ENCODE measurements at regions not wholly inside any gene's neighbourhood (a gene's known extent, or its start where the extent isn't known, plus 50 kb on each side); places are given as distances from the start of the nearest gene placed in this dataset.

DNA sequence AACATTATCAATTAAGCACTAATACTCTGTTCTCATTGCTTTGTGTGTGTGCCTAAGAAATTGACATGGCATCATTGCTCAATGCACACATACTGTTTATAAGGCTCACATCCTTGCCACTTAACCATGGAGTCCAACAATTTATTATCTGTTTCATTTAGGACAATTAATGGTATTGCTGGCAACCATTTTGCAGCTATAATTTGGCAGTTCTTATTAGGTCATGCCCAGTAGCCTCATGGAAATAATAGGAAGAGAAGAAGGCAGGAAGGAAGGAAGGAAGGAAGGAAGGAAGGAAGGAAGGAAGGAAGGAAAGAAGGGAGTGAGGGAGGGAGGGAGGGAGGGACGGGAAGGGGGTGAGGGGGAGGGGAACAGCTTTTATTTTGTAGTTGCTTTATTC lies 285.5 kb upstream of the SLC24A2 start:
- no peak for DNase-seq
- in situ Hi-C loops (cut with MboI; ENCODE audit: low pct_unique_long_range_greater_than_20kb, low sequenced_read_pairs), result no loop called here

DNA sequence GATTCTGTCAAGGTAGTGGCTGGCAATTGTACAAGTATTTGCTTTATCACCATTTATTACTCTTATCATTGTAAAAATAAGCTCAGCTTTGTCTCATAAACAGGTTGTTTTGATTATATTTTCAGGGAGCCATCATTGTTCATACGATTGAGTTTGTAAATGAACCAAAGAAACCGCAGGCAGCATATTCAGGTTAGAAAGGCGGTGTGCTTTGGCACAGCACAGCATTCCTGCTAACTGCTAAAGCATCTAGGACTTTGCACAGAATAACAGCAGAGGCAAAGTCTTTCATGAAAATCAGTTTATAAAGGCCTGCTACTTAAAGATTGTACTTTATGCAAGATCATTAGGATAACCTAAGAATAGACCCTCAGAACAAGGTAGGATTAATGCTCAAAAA lies 281.5 kb upstream of the SLC24A2 start:
- DNase-seq, result no peak
- in situ Hi-C loops (cut with MboI; ENCODE audit: low pct_unique_long_range_greater_than_20kb, low sequenced_read_pairs), result no loop called here

DNA sequence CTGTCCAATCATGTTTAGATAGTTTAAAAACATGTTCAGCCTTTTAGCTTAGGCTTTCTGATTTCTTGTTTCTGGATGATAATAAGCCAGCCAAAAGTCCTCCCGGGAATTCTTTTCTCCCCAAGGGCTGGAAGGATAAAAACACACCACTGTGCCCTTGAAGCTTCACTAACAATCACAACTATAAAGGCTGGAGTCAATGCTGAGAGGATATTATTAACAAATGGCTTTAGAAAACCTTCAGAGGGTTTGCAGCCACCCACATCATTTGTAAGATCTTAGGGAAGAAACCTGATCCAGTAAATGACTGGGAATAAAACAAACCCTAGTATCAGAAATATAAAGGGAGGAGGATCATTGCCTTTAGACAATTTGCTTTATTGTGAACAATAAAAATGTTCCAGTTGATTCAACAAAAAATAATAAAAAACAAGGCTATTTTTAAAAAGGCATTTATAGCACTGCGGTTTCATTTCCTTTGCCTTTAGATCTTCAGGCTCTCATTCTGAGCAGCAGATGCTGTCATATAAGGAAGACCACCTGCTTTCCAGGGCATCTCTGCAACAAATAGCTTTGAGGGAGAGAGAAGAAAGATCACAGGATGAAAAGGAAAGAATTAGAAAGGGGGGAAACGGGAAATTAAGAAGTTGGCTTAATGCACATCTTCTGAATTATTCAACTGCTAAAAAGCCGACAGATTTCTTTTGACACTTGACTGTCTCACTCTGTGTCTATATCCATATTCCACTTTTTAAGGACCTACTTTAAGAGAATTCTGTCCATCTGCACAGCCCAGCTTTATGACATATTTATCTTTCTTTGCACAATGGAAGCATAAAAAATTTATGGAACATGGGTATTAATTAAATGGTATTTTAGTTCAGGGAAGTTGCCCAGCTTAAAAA lies 277.2 kb upstream of the SLC24A2 start:
- no peak for DNase-seq
- in situ Hi-C loops (cut with MboI; ENCODE audit: low pct_unique_long_range_greater_than_20kb, low sequenced_read_pairs), result no loop called here

DNA sequence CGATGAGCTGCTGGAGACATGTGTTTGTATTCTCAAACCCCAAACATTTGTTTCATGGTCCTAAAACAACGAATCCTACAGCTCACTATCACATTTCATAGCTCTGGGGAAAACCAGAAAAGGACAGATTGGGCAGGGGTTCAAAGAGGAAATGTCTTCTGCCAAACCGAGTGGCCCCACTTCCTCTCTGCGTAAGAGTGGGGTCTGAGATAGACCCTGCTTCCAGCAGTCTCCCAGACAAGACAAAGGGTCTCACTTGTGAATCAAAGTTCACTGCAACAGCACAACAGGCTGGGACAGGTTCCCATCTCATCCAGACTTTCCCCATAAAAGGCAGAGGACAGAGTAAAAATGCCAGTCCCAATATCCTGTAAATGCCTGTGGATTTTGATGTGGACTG lies 276.2 kb upstream of the SLC24A2 start:
- in situ Hi-C loops (cut with MboI; ENCODE audit: low pct_unique_long_range_greater_than_20kb, low sequenced_read_pairs), result no loop called here
- no peak for DNase-seq

DNA sequence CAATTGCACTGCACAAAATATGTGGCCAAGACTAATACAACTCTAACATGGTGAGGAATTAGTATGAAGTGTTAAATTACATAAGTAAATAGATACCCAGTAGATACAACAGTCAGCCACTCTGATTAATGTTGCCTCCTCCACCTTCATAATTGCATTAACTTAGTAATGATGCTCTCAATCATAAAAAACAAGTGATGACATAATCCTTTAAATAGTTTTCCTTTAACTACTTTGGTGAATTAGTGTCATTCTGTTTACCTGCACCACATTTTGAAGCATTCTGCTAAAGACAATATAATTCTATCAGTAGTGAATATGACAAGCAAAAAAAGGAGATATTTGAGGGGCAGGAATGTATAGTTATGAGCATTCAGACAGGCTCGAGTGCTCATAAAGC lies 265.9 kb upstream of the SLC24A2 start:
- in situ Hi-C loops (cut with MboI; ENCODE audit: low pct_unique_long_range_greater_than_20kb, low sequenced_read_pairs), result no loop called here
- DNase-seq, result no peak

DNA sequence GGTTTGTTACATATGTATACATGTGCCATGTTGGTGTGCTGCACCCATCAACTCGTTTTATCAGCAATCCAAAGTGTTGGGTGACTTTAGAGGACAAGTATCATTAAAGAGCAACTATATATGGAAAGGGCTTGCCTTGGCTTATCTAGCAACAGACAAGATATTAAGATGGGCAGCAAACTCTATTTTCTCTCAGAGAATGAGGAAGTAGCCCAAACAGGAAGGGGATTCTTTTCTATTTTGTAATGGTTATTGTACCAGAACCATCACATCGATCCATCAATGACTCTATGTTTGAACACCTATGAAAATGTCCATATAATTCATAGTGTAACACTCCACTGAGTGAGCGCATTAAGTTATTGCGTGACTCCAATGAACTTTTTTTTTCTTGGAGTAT lies 260.1 kb upstream of the SLC24A2 start:
- in situ Hi-C loops (cut with MboI; ENCODE audit: low pct_unique_long_range_greater_than_20kb, low sequenced_read_pairs), result no loop called here
- peak; percentile 33 for DNase-seq

DNA sequence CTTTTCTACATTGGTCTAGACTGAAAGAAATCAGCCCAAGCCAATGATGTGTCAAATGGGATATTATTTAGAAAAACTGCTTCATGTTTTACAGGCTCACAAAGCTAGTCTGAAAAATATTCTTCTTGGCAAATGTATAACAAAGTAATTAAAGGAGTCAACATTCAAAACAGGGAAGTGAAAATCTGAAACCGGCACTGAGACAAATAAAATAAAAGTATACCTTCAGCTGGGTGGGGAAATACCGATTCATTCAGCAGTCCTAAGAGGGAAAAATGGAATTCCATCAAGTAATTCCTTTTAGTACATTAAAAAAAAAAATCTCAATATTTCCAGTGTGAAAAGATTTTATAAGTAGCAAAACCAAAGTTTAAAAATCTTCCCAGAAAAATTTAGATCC lies 259.6 kb upstream of the SLC24A2 start:
- DNase-seq, result no peak
- in situ Hi-C loops (cut with MboI; ENCODE audit: low pct_unique_long_range_greater_than_20kb, low sequenced_read_pairs), result no loop called here

DNA sequence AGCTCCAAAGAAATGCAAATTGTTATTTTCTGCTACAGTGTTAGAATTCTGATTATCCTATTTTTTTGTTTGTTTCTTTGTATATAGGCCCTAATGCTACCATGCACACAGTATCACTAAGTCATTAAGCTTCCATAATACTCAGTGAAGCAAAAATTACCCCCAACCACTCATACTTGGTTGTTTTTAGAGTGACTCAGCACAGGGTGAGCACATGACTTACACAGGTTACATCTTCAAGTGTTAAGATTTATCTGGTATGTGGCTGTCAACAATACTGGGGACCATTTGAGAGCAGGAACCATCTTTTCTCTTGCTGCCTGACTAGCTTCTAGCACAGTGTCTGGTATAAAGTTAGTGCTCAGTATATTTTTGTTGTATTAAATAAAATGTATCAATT lies 255.8 kb upstream of the SLC24A2 start:
- in situ Hi-C loops (cut with MboI; ENCODE audit: low pct_unique_long_range_greater_than_20kb, low sequenced_read_pairs), result no loop called here
- DNase-seq, result no peak

DNA sequence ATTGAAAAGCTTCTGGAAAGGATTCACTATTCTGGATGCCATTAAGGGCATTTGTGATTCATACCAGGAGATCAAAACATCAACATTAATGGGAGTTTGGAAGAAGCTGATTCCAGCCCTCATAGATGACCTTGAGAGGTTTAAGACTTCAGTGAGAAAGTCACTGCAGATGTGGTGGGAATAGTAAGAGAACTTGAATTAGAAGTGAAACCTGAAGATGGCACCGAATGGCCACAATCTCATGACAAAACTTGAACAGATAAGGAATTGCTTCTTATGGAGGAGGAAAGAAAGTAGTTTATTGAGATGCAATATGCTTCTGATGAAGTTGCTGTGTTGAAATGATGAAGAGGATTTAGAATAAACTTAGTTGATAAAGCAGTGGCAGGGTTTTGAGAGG lies 254.6 kb upstream of the SLC24A2 start:
- no peak for DNase-seq
- in situ Hi-C loops (cut with MboI; ENCODE audit: low pct_unique_long_range_greater_than_20kb, low sequenced_read_pairs), result no loop called here

DNA sequence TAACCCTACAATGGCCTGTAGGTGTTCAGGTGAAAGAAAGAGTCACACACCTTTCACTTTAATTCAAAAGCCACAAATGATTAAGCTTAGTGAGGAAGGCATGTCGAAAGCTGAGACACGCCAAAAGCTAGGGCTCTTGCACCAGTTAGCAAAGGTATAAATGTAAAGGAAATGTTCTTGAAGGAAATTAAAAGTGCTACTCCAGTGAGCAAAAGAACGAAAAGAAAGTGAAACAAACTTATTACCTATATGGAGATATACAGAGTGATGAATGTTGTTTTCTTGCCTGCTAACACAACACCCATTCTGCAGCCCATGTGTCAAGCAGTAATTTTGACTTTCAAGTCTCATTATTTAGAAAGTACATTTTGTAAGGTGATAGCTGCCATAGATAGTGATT lies 254.2 kb upstream of the SLC24A2 start:
- in situ Hi-C loops (cut with MboI; ENCODE audit: low pct_unique_long_range_greater_than_20kb, low sequenced_read_pairs), result no loop called here

DNA sequence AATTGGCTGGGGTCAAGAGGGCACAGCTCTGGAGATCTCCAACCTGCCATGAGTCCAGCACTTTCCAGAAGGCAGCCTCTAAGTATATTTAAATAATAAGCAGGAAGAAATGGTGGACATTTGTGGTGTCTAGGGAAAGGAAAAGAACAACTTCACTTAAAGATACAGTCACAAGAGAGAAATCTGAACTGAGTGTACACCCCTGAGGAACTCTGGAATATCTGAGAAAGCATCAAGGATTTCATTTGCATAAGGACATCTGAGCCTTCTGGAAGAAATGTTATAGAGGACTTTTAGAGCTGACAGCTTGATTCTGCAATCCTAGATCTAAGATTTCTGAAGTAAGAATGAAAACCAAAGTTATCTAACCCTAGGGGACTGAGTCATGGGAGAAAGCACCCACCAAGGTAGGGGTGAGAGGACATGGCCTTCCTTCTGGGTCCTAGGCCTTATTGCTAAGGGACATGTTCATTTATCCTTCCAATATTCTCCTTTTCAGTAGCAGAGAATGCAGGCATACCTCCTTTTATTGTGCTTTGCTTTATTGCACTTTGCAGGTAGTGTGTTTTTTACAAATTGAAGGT lies 253.4 kb upstream of the SLC24A2 start:
- in situ Hi-C loops (cut with MboI; ENCODE audit: low pct_unique_long_range_greater_than_20kb, low sequenced_read_pairs), result no loop called here
- DNase-seq, result no peak

More for the DNA sequence above, 254.2 kb upstream of the SLC24A2 start:
- no peak for DNase-seq

DNA sequence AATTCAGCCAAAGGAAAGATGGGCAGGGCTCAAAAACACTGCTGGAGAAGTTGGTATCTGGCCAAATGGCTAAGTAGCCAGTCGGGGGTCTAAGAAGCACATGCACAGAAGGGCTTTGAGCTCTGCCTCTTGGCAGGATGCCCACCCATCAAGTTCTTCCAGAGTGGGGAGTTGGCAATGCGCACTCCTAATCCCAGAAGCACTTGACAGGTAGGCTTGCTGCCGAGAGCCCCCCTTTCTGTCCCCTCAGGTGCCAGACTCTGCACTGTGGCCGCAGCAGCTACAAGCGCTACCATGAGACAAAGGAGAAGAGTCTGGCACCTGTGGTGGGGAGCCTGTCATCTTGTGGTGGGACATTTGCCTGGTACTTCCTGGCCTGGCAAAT lies 252.9 kb upstream of the SLC24A2 start:
- DNase-seq, result no peak
- in situ Hi-C loops (cut with MboI; ENCODE audit: low pct_unique_long_range_greater_than_20kb, low sequenced_read_pairs), result no loop called here

DNA sequence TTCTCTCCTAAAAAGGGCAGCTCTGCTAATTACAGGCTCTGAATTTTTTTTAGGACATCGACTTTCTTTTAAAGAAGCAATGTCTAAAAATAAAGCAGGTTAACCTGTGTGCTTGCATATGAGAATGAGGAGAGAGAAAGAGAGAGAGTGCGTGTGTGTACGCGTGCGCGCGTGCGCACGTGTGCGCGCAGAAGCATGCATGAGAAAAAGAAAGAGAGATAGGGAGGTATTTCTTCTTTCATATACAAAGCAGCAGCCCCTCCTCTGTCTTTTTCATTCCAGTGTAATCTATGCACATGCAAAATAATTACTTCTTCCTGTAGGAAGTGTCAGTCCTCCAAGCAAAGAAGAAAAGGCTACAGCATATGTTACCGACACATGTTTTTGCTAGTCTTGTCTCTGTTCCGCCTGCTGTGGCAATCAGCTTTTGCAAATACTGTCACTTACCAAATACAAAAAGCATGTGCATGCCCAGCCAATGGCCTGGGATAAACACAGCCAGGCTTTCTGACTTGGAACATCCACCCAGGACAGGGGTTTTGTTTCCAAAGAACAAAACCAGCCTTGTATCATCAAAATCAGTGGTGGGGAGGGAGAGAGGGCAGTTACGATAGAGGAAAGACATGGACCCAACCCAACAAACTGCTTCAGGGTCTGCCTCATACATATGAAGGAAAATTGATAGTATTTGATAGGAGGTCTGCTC lies 252.3 kb upstream of the SLC24A2 start:
- in situ Hi-C loops (cut with MboI; ENCODE audit: low pct_unique_long_range_greater_than_20kb, low sequenced_read_pairs), result no loop called here
- no peak for DNase-seq

DNA sequence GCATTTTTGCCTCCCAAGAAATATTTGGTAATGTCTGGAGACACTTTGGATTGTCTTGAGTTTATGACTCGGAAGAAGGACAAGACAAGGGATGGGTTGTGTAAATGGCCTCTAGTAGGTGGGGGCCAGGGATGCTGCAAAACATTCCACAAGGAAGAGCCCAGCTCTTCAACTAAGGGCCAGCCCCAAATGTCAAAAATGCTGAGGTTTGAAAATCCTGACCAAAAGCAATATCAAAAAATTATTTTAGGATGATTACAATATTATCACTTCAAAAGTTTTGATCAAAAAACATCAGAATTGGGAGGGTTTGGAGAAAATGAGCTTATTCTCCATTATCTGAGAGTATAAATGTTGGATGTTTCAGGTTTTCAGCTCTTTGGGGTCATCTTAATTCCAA lies 248.9 kb upstream of the SLC24A2 start:
- in situ Hi-C loops (cut with MboI; ENCODE audit: low pct_unique_long_range_greater_than_20kb, low sequenced_read_pairs), result no loop called here

DNA sequence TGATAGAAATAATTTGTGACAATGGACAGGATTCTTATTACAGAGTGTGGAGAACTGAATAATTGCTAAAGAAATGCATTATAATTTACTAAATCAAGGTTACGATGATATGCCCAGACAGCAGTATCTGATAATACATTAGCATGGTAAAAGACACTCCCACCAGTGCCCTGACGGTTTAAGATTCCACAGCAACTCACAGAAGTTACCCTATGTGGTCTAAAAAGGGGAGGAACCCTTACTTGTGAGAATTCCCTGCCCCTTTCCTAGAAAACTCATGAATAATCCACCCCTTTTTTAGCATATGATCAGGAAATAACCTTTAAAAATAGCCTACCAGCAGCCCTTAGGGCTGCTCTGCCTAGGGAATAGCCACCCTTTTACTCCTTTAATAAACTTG lies 244.7 kb upstream of the SLC24A2 start:
- DNase-seq, result no peak
- in situ Hi-C loops (cut with MboI; ENCODE audit: low pct_unique_long_range_greater_than_20kb, low sequenced_read_pairs), result no loop called here

More for the DNA sequence above, 248.9 kb upstream of the SLC24A2 start:
- no peak for DNase-seq

DNA sequence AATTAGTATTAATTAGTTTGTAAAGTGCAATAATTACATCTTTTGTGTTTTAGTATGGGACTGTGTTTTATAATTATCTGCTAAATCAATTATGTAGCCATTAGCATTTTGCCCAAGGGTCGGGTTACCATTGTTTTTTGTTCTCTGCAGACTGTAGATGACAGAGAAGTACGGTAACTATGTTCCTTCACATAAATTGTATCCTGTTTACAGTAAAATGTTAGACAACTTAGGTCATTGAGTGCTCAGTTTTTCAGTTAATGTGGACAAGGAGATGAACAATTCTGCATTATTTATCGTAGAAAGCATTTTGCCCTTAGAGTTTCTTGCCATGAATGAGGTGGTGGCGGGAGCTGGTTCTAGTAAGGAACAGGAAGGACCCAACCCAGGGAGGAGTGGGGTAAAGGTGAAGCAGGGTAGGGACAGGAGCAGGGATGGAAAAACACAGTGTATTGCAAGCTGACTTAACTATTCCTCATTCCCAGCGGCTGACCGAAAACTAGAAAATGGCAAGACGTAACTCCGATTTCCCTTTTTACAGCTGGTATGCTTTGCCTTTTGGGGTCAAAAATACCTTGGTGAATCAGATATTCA lies 243.7 kb upstream of the SLC24A2 start:
- no peak for DNase-seq
- in situ Hi-C loops (cut with MboI; ENCODE audit: low pct_unique_long_range_greater_than_20kb, low sequenced_read_pairs), result no loop called here

DNA sequence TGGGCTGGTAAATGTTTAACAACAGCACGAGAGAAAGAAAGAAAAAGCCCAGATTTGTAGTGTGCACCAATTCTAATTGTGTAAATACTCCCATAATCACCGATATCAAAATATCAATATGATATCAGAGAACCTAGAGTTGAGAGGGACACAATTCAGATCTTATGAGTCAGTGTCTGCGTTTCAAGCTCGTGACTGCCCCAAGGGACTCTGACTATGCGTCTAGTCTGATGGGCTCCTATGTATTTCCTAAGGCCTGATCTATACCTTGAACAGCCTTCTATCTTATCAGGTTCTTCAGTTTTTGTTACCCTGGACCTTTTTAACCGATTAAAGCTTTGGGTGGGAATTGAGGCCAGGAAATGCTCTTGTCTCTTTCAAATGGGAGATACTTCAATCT lies 243.0 kb upstream of the SLC24A2 start:
- in situ Hi-C loops (cut with MboI; ENCODE audit: low pct_unique_long_range_greater_than_20kb, low sequenced_read_pairs), result no loop called here
- DNase-seq, result no peak

DNA sequence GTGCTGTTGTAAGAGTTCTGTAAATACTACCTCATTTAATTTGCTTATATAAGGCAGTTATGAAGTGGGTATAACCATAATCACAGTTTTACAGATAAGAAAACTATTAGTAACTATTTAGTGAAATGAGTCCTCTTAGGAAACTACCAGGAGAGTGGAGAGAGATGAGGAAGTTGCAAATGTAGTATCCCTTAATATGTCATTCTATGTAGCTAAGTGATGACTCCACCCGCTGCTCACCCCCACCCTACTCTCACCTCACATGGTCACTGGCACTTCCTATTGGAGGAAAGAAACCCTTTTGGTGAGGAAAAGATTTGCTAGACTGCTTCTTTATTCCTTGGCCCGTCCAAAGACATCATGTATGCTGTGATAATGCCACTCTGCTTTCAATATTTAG lies 241.8 kb upstream of the SLC24A2 start:
- in situ Hi-C loops (cut with MboI; ENCODE audit: low pct_unique_long_range_greater_than_20kb, low sequenced_read_pairs), result no loop called here
- DNase-seq, result no peak

DNA sequence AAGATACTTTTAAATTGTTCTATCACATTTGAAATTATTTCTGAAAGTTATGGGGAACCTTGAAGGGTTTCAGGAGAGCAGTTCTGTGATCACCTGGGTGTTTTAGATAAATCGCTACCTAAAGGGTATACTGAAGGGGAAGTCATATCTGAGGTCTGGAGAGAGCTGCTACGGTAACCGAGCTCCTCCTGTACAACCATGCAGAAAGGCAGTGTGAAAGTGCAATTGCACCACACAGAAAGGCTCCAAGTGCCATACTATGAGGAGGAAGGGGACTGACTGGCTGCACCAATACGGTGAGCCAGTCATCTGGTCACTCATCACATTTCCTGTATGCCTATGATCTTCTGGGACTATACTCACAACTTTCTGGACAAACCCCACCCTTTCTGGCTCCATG lies 241.4 kb upstream of the SLC24A2 start:
- no peak for DNase-seq
- in situ Hi-C loops (cut with MboI; ENCODE audit: low pct_unique_long_range_greater_than_20kb, low sequenced_read_pairs), result no loop called here

DNA sequence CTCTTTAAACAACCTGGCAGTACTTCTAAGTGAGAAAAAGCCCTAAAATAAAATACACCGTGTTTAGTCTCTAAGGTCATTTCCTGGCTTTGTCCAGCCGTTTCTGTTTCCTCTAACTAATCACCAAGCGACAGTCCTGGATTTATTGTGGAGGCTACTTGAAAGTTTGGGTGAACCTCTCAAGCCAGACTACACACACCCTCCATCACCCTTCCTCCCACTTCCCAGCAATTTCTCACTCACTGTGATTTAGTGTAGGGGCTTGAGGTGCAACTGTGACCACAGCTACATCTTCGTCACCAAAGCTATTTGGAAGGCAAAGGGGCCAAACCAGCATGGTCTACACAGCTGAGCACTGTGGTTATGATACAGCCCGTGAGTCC lies 240.0 kb upstream of the SLC24A2 start:
- in situ Hi-C loops (cut with MboI; ENCODE audit: low pct_unique_long_range_greater_than_20kb, low sequenced_read_pairs), result no loop called here

More for the DNA sequence above, 240.0 kb upstream of the SLC24A2 start:
- no peak for DNase-seq
